ENCODE measurements at regions not wholly inside any gene's neighbourhood (a gene's known extent, or its start where the extent isn't known, plus 50 kb on each side); places are given as distances from the start of the nearest gene placed in this dataset.
"Not testable (repeated sequence)": the region's sequence is repeated elsewhere in the genome, so short reads cannot be mapped to it uniquely, and the experiment has no call there.

DNA sequence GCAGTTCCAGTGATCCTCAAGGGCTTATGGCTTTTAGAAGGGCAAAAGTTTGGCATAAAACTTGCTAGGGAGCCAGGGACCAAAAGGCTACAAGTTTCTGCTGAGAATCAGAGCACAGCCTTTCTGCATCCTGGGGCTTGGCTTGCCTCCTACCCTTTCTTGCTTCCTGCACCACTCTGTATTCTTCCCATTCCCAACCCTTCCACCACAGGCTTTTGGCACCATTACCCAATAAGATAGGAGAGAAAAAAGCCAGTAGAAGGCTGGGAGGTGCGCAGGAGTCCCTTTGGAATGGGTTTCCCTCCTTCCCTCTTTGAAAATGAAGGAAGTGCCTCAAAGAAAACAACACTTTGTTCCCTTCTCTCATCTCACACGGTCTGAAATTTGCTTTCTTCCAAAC lies 268.6 kb downstream of the PDCD6IP start:
- no peak for DNase-seq

DNA sequence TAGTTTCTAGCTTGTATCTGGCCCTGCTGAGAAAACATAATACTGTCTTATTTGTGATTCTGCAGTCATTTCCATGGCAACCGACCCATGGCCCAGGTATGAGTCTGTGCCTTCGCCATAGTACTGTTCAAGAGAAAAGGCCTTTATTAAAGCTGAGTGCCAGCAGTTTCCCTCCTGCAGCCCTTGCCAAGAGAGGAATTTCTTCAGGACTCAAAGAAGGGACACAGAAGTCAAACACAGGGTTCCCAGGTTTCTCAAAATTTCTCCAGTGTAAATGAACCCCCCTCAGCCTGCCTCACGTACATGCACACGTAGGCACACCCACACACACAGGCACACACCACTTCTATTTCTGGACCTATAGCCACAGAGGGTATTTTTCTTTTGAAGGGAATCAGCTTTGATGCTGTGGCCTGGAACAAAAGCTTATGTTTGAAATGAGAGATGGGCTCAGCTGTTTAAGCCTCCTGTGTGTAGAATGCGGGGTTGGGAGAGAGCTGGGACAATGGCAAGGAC lies 269.2 kb downstream of the PDCD6IP start:
- no peak for DNase-seq

DNA sequence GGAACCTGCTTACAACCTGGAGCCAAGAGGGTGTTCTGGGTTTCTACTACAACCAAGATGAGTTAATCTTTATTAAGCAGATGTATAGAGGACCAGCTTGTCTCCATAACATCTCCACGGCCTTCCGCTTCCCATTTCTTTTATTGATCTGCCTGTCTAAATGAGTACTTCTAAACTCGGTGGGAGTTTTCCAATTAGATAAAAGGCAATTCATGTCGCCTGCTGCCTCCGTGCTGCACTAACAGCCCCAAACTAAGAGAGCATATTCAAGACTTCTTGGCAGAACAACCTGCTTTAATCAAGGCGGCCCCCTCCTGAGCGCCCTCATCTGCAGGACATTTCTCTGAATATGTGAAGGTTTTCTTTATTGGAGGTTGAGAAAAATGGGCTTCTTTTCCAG lies 270.1 kb downstream of the PDCD6IP start:
- no peak for DNase-seq

DNA sequence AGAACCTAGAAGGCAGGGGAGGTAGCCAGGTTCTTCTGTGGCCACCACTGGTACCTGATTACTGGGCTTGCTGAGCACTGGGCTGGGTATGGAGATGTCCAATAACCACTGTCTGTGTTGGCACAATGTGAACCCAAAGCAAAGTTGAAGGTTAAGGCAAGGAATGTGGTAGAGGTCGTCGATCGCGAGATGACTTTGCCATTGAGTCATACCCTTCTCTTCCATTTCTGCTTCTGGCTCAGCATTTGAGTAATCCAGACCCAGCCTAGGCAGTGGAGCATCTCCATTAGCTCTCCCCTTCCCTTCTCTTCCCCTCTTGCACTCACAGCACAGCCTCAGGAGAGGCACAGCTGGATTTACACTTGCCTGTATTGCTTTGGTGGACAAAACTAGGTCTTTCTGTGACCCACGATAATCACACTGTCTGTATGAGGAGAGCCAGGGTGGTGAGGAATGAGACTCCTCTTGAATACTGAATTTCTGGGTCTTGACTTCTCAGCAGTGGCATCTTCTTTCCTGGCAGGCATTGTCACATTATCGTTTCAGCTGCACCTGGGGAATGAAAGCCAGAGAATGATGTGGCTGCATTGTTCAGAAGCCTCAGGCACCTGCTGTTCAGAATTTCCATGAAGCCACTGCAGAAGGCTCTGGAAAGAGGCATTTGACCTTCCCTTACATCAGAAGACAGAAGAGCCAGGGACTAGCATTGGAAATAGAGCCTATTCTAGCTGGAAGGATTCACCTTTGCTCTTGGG lies 272.6 kb downstream of the PDCD6IP start:
- no peak for DNase-seq

DNA sequence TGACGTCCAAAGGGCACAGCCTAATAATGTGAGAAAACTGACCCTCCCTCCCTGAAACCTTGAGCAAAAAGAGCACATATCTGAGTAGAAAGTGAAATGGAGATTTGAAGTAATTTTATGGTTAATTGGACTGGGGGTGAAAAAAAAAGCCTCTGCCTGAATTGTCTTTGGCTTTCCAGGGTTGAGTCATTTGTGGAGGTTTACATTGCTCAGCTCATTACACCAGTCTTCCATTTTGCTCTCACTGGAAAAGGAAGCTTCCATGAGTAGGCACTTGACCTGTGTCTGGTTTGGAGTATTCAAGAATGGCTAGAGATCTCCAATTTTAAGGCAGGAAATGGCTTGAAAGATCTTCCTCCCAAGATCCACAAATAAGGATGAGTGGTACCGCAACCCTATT lies 273.9 kb downstream of the PDCD6IP start:
- DNase-seq: no peak

DNA sequence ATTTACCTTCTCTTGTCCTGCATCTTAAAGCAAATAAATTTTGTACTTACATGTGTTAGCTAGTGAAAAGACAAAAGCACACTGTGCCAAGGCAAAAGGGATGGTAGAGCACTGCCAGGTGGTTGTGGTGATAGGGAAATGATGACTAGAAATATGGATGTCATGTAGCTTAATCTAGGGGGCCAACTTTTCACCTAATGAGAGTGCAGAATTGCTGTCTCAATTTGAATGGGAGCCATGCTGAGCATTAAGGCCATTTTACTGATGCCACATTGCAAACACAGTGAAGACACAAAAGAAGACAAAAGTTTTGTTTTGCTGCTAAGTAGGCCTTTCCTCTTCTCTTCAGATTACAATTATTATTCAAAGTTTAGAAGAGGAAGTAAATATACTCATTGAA lies 274.7 kb downstream of the PDCD6IP start:
- no peak for DNase-seq

DNA sequence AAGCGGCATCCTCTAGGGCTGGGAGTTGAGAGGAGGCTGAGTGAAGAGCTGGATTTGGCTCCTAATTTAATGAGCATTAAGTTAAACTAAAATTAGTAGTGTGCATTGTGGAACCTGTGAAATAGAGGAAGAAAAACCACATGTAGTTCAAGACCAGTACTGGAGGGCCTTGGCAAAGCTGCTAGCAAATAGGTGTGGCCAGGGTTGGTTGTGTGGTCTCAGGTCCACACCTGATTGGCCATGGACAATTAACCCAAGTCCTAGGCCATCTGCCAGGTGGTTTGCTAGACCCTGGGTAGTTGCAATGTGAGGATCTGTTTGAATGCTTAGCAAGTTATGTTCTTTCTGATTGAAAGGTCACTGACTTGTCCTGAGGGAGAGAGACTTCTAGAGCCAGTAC lies 275.5 kb downstream of the PDCD6IP start:
- DNase-seq: no peak

DNA sequence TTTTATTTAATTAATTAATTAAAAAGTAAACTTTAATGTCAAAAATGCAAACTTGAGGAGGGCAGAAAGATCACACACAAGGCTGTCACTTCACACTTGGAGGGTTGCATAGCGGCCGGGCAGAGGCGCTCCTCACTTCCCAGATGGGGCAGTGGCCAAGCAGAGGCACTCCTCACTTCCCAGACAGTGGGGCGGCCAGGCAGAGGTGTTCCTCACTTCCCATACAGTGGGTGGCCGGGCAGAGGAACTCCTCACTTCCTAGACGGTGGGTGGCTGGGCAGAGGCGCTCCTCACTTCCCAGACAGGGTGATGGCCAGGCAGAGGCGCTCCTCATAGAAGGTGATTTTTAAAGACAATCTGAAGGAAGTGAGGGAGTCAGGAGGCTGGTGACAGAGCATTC lies 277.5 kb downstream of the PDCD6IP start:
- DNase-seq: no peak

DNA sequence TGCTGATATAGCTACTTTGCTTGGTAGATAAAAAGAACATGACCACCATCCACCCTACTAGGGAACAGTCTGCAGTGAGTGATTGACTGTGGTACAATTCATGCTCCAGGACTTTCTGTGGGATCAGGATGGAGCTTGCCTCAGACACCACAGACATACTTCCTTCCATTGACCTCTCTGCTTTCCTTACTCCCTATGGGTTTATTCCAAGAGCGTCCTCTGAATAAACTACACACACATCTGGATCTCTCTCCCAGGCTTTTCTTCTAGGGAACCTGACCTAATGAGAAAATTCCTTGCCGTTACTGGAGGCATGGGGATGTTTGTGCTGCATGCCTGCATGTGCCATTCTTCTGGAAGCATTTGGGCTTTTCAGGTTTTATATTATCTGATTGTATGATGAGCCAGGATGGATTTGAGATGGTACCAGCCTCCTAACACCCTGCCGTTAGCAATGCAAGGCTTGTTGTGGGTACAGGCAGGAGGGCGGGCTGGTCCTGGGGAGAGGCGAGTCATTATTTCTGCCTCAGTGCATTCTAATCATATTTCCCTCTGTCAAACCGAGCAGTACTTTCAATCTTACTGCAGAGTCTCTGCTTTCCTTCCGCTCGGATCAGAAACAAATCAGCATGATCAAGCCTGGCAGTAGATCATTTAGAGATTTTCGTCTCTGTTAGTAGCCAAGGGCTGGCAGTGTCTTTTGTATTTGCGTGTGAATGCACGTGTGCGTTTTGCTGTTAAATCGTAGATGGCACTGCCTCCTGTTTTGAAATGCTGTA lies 279.2 kb downstream of the PDCD6IP start:
- DNase-seq: no peak

DNA sequence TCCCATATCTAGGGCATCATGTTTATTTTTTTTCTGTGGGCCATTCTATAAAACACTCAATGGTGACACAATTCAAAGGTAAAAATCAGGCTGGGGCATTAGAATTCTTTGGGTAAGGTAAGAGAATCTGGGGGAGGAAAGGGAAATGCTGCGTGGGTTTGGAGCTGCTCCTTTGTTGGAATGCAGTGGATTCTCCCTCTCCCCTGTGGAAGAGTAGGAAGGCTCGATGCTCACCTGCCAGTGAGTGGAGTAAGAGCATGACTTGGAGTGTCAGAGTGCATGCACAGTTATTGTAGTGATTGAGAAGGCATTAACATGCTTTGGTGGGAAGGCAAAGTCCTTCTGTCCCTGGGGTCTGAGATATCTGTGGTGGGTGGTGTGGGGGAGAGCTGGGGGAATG lies 280.0 kb downstream of the PDCD6IP start:
- DNase-seq: no peak

DNA sequence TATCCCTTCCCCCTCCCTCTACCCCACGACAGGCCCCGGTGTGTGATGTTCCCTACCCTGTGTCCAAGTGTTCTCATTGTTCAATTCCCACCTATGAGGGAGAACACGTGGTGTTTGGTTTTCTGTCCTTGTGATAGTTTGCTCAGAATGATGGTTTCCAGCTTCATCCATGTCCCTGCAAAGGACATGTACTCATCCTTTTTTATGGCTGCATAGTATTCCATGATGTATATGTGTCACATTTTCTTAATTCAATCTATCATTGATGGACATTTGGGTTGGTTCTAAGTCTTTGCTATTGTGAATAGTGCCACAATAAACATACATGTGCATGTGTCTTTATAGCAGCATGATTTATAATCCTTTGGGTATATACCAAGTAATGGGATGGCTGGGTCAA lies 281.4 kb downstream of the PDCD6IP start:
- not testable (repeated sequence) for DNase-seq

DNA sequence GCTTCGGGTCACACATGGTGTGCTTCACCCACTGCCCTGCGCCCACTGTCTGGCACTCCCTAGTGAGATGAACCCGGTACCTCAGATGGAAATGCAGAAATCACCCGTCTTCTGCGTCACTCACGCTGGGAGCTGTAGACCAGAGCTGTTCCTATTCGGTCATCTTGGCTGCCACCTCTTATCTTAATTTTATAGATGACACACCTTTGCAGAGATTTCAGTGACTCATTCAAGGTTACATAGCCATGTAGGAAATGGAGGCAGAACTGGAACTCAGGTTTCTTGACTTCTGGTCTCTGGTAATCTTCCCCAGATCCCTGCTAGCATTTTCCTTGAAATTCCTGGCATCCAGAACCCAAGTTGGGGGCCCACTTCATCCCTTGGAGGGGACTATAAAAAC lies 291.9 kb downstream of the PDCD6IP start:
- DNase-seq: not testable (repeated sequence)

DNA sequence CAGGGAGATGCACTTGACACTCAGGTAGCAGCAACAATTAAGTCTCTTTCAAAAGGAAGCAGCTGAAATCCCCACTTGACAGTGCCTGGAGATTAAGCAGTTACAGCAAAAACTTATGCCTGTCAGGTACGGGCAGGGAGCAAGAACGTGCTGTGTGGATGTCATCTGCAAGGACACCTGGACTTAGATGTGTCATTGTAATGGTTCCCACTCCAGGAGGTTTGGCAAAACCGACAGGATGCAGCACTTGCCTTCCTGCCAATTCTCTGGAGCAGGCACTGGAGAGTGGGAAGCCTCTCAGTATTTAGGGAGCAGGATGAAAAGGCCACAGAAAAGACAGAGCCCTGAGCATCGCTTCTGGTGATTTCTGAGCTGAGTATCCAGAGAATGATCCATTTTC lies 292.4 kb downstream of the PDCD6IP start:
- DNase-seq: no peak

DNA sequence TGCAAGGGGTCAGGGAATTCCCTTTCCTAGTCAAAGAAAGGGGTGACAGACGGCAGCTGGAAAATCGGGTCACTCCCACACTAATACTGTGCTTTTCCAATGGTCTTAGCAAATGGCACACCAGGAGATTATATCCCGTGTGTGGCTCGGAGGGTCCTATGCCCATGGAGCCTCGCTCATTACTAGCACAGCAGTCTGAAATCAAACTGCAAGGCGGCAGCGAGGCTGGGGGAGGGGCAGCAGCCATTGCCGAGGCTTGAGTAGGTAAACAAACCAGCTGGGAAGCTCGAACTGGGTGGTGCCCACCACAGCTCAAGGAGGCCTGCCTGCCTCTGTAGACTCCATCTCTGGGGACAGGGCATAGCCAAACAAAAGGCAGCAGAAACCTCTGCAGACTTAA lies 295.9 kb downstream of the PDCD6IP start:
- not testable (repeated sequence) for DNase-seq

DNA sequence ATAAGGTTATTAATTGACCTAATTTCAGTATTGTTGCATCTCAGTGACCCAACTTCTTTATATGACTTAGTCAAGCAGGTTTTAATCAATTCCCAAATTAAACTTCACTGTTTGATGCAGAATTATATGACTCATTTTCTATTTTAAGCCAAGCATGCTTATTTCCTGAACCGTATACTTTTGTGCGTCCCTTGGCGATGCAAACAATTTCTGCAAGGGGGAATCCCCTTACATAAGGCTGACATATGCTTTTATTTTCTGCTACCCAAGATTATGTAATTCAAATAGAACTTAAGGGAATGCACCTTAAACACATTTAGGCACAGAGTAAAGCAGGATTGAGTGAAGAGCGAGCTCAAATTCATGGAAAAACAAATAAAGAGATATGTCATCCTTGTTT lies 303.9 kb downstream of the PDCD6IP start:
- no peak for DNase-seq

DNA sequence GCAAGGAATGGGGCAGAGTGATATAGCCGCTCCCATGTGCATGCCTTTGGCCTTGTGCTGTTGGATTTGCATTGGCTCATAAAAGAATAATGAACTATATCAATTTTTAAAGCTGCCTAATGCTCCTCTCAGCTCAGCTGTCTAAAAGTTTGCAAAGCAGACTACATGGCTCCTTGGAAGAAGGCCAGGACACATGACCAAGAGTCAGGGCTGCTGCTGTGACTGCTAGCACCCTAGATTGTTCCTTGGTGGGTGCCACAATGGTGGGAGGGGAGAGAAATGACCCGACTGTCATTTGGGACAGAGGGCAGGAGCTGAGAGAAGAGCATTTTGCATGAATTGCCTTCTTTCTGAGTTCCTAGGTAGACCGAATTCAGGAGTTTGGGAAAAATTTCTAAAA lies 307.9 kb downstream of the PDCD6IP start:
- no peak for DNase-seq

DNA sequence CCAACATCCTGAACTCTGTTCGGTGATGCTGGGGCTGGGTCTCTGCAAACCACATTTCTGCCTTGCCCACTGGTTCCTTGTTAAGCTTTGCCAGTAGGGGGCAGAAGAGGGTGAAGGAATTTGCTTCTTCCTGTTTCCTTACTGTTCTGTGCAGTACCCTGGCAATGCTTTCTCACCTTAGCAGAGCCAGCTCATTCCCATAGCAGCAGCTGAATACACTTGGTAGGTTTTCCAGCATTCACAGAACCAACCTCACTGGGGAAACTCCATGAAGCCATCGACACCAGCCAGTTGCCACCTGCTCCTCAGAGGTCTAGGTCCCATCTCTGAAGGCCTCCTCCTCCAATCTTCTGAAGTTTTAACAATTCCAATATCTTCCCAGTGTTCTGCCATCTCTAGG lies 308.4 kb downstream of the PDCD6IP start:
- no peak for DNase-seq

DNA sequence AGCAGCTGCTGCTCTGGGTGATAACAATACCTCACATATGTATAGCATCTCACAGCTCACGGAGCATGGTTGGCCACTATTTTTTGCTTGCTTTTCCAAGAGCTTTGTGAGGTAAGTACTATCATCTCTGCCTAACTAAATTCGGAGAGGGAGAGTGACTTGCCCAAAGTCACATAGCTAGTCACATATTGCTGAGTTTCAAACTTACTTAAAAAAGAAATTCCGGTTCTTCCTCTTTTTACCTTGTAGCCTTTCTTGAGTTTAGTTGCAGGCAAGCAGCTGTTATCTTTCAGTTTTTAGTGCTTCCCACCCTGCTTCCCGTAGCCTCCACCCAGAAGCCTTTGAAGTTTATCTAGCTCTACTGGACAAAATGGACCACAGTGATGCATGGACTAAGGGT lies 309.2 kb downstream of the PDCD6IP start:
- DNase-seq: no peak

DNA sequence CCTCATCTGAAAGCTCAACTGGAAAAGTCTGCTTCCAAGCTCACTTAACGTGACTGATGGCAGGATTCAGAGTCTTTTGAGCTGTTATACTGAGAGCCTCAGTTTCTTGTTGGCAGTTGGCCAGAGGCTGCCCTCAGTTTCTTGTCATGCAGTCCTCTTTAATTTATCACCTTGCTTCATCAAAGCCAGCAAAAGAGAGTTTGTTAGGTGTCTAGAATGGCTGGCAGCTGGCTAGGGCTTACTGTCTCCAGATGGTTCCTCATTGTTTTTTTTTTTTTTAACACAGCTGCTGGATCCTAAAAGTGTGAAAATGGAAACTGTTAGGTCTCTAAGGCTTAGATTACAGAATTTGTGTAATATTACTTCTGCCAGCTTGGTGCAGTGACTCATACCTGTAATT lies 310.6 kb downstream of the PDCD6IP start:
- no peak for DNase-seq

DNA sequence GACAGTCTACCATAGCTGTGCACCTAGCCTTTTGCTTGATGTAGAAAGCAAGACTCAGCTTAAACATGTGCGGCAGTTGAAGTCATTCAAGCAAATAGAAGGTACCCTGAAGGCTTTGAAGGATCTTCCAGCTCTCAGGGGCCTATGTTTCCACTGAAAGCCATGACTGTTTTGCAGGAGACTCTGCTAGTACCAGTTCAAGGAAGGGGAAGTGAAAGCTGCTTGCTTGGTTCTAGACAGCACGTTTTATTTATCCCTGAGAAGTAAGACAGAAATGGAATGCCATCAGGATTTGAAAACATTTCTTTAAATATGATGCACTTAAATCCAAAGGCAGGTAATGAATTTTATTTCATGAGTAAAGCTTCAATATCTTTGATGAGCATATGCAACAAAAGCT lies 311.4 kb downstream of the PDCD6IP start:
- no peak for DNase-seq

DNA sequence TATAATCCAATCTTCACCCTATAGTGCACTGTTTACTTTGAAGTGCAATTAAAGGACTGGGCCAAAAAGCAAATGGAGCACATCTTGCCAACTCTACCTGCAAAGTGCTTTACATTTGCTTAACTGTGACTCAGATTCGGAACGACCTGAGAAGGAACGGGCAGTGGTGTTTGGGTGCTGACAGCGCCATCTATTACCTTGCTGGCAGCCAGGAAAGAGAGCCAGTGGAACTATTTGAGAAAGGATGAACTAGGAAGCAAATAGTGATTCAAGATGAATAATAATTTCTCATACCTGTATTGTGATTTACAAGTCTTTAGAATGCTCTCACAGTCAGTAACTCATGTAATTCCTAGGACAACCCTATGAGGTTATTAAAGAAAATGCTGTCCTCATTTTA lies 312.9 kb downstream of the PDCD6IP start:
- no peak for DNase-seq

DNA sequence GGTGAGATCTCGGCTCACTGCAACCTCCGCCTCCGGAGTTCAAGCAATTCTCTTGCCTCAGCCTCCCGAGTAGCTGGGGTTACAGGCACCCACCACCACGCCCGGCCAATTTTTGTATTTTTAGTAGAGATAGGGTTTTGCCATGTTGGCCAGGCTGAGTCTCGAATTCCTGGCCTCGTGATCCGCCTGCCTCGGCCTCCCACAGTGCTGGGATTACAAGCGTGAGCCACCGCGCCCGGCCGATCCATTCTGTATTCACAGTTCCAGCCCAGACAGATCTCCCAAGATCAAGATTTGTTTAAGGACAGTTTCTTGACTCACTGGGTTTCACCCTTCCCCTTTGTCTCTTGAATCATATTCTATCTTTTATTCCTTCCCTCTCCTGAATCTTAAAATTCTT lies 313.8 kb downstream of the PDCD6IP start:
- DNase-seq: not testable (repeated sequence)

DNA sequence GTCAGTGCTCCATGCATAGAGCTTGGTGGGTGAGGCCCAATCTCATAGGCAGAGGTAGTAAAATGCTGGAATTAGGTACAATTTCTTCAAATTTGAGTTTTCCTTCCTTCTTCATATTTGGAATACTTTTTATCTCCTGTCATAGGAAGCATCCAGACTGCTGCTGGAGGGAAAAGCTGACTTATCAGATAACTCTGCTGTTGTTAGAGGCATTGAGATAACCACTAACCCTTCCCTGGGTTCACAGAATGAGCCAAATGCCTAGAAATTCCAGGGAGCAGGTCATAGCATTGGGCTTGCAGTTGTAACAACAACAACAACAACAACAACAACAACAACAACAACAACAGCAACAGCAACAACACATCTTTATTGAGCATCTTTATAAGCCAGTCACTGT lies 332.7 kb downstream of the PDCD6IP start:
- no peak for DNase-seq

DNA sequence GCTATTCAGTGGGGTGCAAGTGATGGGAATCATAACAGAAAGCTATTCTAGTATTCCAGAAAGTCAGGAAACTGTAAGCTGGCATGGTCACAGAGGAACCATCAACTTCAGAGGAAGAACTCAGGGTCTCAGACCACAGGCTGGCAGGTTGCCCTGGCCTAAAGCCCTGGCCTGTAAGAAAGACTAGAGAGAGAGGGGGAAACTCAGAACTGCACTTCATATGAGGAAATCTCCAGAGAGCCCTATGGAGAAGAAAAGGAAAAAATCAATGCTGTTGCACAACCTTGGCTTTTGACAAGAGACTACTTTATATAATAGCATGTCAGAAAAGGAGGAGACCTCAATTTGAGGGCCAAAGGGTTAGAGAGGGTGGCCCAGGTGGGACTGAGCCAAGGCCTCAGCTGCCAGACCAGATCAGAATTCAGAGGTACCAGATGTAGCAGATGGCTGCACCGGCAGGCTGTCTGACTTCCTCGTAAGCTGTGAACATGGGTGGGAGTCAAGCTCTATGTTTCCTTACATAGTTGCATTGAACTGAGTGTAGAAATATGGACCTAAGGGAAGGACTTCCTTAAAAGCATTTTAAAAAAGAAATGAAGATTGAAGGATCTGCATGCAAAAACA lies 333.8 kb downstream of the PDCD6IP start:
- no peak for DNase-seq
